Stimulated activated naive CD8-positive, alpha-beta T cell treated with anti-CD3 and anti-CD28 coated beads, Interleukin-15, Interleukin-2, amounts not matched to agents 100 U/mL and 50 U/mL, for 24 hours (primary cell): ENCODE measurements at regions not wholly inside any gene's neighbourhood (a gene's known extent, or its start where the extent isn't known, plus 50 kb on each side); places are given as distances from the start of the nearest gene placed in this dataset.

Experiments used
- ATAC-seq: fragments of 150-1000 bp; cut with Tn5 transposase; one replicate; pipeline ENCODE4 v1.10.0; 2021
- DNase-seq: peaks from one replicate; pipeline ENCODE4 v3.0.0; 2021

- DNase-seq (no peak), ATAC-seq (no peak)
Measured at GRCh38 chr18:26741758-26742157, 123.7 kb downstream of the AQP4 start.

GRCh38 chr18:26741048-26741447, 124.5 kb downstream of the AQP4 start:
- ATAC-seq (no peak), DNase-seq (no peak)

- ATAC-seq = no peak
Measured at GRCh38 chr18:26740396-26740795, 125.1 kb downstream of the AQP4 start.

GRCh38 chr18:26738706-26739105, 126.8 kb downstream of the AQP4 start:
- DNase-seq (no peak), ATAC-seq (no peak)

More at GRCh38 chr18:26740396-26740795, 125.1 kb downstream of the AQP4 start:
- no peak for DNase-seq

GRCh38 chr18:26736301-26736700, 129.2 kb downstream of the AQP4 start:
- DNase-seq = no peak
- no peak for ATAC-seq

- ATAC-seq = no peak
Measured at GRCh38 chr18:26734760-26735159, 130.7 kb downstream of the AQP4 start.

GRCh38 chr18:26729449-26729848, 136.1 kb downstream of the AQP4 start:
- DNase-seq (no peak), ATAC-seq (no peak)

More at GRCh38 chr18:26734760-26735159, 130.7 kb downstream of the AQP4 start:
- no peak for DNase-seq

- ATAC-seq (no peak), DNase-seq (no peak)
Measured at GRCh38 chr18:26729008-26729407, 136.5 kb downstream of the AQP4 start.

- DNase-seq (no peak), ATAC-seq (no peak)
Measured at GRCh38 chr18:26723981-26724380, 141.5 kb downstream of the AQP4 start.

GRCh38 chr18:26722565-26722931, 143.0 kb downstream of the AQP4 start:
- ATAC-seq (no peak), DNase-seq (no peak)

- ATAC-seq (no peak), DNase-seq (no peak)
Measured at GRCh38 chr18:26721854-26722564, 143.5 kb downstream of the AQP4 start.

GRCh38 chr18:26719896-26720295, 145.6 kb downstream of the AQP4 start:
- DNase-seq = no peak
- ATAC-seq = no peak

GRCh38 chr18:26717123-26717719, 148.3 kb downstream of the AQP4 start:
- ATAC-seq (no peak), DNase-seq (no peak)

- DNase-seq (no peak), ATAC-seq (no peak)
Measured at GRCh38 chr18:26714739-26715138, 150.8 kb downstream of the AQP4 start.

- no peak for ATAC-seq
- DNase-seq = no peak
Measured at GRCh38 chr18:26711756-26712155, 153.8 kb downstream of the AQP4 start.

GRCh38 chr18:26710470-26711096, 154.9 kb downstream of the AQP4 start:
- DNase-seq (no peak), ATAC-seq (no peak)

- DNase-seq = no peak
- ATAC-seq = no peak
Measured at GRCh38 chr18:26709897-26710296, 155.6 kb downstream of the AQP4 start.

- DNase-seq (no peak), ATAC-seq (no peak)
Measured at GRCh38 chr18:26708806-26709716, 156.4 kb downstream of the AQP4 start.

GRCh38 chr18:26706911-26707351, 158.6 kb downstream of the AQP4 start:
- DNase-seq (no peak), ATAC-seq (no peak)

- ATAC-seq = no peak
- DNase-seq = no peak
Measured at GRCh38 chr18:26705757-26706156, 157.4 kb upstream of the KCTD1 start.

GRCh38 chr18:26703170-26703930, 155.0 kb upstream of the KCTD1 start:
- no peak for DNase-seq
- no peak for ATAC-seq

GRCh38 chr18:26702086-26702485, 153.7 kb upstream of the KCTD1 start:
- ATAC-seq (no peak), DNase-seq (no peak)
